AG04450 (cell line): ENCODE measurements at regions not wholly inside any gene's neighbourhood (a gene's known extent, or its start where the extent isn't known, plus 50 kb on each side); places are given as distances from the start of the nearest gene placed in this dataset.

Source experiments
- CTCF ChIA-PET: fragments of 300-600, 350-600 bp; formaldehyde crosslinking; extraction: SDS; loops from one replicate; lab custom pipeline; 2022; ENCODE audit warnings: antibody characterized with exemption, inconsistent platforms; lab: Charles Lee
- POLR2A ChIA-PET: fragments of 350-600 bp; formaldehyde crosslinking; extraction: SDS; loops from one replicate; lab custom pipeline; 2021; ENCODE audit warnings: antibody characterized with exemption, inconsistent platforms; lab: Yijun Ruan, JAX
- DNase-seq: peaks from one replicate; pipeline ENCODE4 v3.0.0-alpha.2; 2011; ENCODE audit warnings: low read depth, low spot score
- H3K27ac ChIP-seq: one replicate; pipeline ENCODE4 v1.5.1; 2012; ENCODE audit warnings: low read depth, low read length, control low read depth
- H3K27me3 ChIP-seq: one replicate; pipeline ENCODE4 v1.6.0; 2012; ENCODE audit warnings: low read length; ENCODE audit not compliant: control insufficient read depth, insufficient read depth
- H3K4me3 ChIP-seq: 2 replicates; pipeline ENCODE4 v1.5.1; 2011; ENCODE audit warnings: mild to moderate bottlenecking, low read depth, low read length, control low read depth
- H3K9me3 ChIP-seq: 2 replicates; pipeline ENCODE4 v1.5.1; 2012; ENCODE audit warnings: low read length; ENCODE audit not compliant: control insufficient read depth, insufficient read depth
- CTCF ChIP-seq: IDR thresholded peaks from 2 replicates; pipeline ENCODE4 v1.5.1; 2011; ENCODE audit warnings: low read depth, low read length, control low read depth, inconsistent platforms

- no peak for DNase-seq
- H3K9me3 ChIP-seq: no peaks in the 10 kb centered on the region; the same call in 1 of the 2 replicates
- CTCF ChIA-PET: interaction anchor here (0.7 to 1.0 kb wide), 5 partner anchors 14 to 55 kb away, joined by 3 to 9 read pairs (median 4); no protein-coding TSS in a partner anchor
- POLR2A ChIA-PET: interaction anchor here (0.7 kb wide), 1 partner anchor 329 kb away, joined by 3 read pairs; no protein-coding TSS in a partner anchor
- no peaks in the 10 kb centered on the region for H3K27me3 ChIP-seq
- TF ChIP-seq CTCF: no peak
- no peak overlapping the region for H3K27ac ChIP-seq
- H3K4me3 ChIP-seq: no peak overlapping the region
Measured at GRCh38 chr18:59769129-59769865, 72.1 kb upstream of the CCBE1 start.

GRCh38 chr18:59768409-59768808, 71.2 kb upstream of the CCBE1 start:
- CTCF ChIA-PET: interaction anchor here (1.6 kb wide), 1 partner anchor 71 kb away, joined by 7 read pairs; the partner anchor contains the start of gene CCBE1
- no peak for DNase-seq
- no peak for TF ChIP-seq CTCF
- Histone ChIP-seq H3K9me3 (no peaks in the 10 kb centered on the region; the same call in 1 of the 2 replicates), H3K27ac (no peak overlapping the region), H3K4me3 (no peak overlapping the region), H3K27me3 (no peaks in the 10 kb centered on the region)
- POLR2A ChIA-PET: no interaction called here

GRCh38 chr18:59767732-59768131, 70.5 kb upstream of the CCBE1 start:
- CTCF ChIA-PET: interaction anchor here (1.6 kb wide), 1 partner anchor 71 kb away, joined by 7 read pairs; the partner anchor contains the start of gene CCBE1
- no peak for TF ChIP-seq CTCF
- DNase-seq: no peak
- POLR2A ChIA-PET: no interaction called here
- no peak overlapping the region for H3K4me3 ChIP-seq
- no peaks in the 10 kb centered on the region for H3K27me3 ChIP-seq
- H3K9me3 ChIP-seq: no peaks in the 10 kb centered on the region; the same call in 1 of the 2 replicates
- no peak overlapping the region for H3K27ac ChIP-seq

DNA sequence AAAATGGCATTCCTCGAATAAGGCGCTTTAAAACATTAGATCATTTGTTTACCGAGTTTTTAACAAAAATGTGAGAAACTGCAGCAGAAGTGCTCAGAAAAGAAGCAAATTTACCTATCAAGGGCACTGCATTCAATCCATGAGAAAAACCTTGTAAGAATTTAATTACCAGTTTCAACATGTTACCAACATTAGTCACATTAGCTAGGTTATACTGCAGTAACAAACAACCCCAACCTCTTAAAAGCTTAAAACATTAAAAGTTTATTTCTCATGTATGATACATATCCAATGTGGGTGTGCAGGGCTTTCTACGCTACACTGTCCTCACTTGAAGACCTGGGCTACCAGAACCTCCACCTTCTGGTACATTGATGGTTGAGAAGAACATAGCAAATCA, 68.1 kb upstream of the CCBE1 start:
- Histone ChIP-seq H3K27ac (no peak overlapping the region), H3K9me3 (no peaks in the 10 kb centered on the region; the same call in 1 of the 2 replicates), H3K4me3 (no peak overlapping the region), H3K27me3 (no peaks in the 10 kb centered on the region)
- ChIA-PET POLR2A (no interaction called here), CTCF (no interaction called here)
- DNase-seq: no peak
- TF ChIP-seq CTCF: no peak

DNA sequence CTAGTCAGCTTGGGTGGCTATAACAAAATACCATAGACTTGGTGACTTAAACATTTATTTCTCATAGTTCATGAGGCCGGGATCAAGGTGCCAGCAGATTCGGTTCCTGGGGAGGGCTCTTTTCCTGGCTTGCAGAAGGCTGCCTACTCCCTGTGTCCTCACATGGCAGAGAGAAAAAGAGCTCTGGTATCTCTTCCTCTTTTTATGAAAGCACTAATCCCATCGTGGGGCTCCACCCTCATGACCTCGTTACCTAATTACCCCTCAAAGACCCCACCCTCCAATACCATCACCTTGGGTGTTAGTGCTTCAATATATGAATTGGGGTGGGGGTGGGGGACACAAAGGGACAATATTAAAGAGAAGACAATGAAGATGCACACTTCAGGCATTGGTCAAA, 67.1 kb upstream of the CCBE1 start:
- no peak for TF ChIP-seq CTCF

More for the DNA sequence above, 67.1 kb upstream of the CCBE1 start:
- Histone ChIP-seq H3K4me3 (no peak overlapping the region), H3K27ac (no peak overlapping the region), H3K9me3 (no peaks in the 10 kb centered on the region; the same call in 1 of the 2 replicates), H3K27me3 (no peaks in the 10 kb centered on the region)
- POLR2A ChIA-PET: interaction anchor here (0.7 to 1.4 kb wide), 5 partner anchors 37 to 135 kb away, joined by 3 to 5 read pairs (median 3); partner anchors contain the start of gene CCBE1
- CTCF ChIA-PET: interaction anchor here (1.0 to 2.5 kb wide), 4 partner anchors 20 to 68 kb away, joined by 3 to 15 read pairs (median 5); partner anchors contain the start of gene CCBE1
- DNase-seq: no peak
